Astrocyte (in vitro differentiated cells and primary cell): ENCODE measurements at regions not wholly inside any gene's neighbourhood (a gene's known extent, or its start where the extent isn't known, plus 50 kb on each side); places are given as distances from the start of the nearest gene placed in this dataset.

Experiments
- DNase-seq: peaks from one replicate; pipeline ENCODE4 v3.0.0-alpha.2; 2010; ENCODE audit warnings: low read depth
- FAIRE-seq: peaks from 2 replicates; lab custom pipeline; 2011; peaks lifted over from hg19 to GRCh38; lab: Jason Lieb, UNC
- H2AFZ ChIP-seq: 2 replicates; pipeline ENCODE4 v1.6.0; 2012; ENCODE audit warnings: low read depth, low read length, inconsistent platforms
- H3K27ac ChIP-seq: 2 replicates; pipeline ENCODE4 v1.5.1; 2011; ENCODE audit warnings: low read depth, low read length, inconsistent platforms
- H3K27me3 ChIP-seq: 2 replicates; pipeline ENCODE4 v1.6.0; 2011; ENCODE audit warnings: low read length, inconsistent platforms; ENCODE audit not compliant: insufficient read depth
- H3K36me3 ChIP-seq: 2 replicates; pipeline ENCODE4 v1.5.1; 2011; ENCODE audit warnings: low read length, inconsistent platforms; ENCODE audit not compliant: insufficient read depth
- H3K4me1 ChIP-seq: 2 replicates; pipeline ENCODE4 v1.5.1; 2011; ENCODE audit warnings: low read length, inconsistent platforms; ENCODE audit not compliant: insufficient read depth
- H3K4me2 ChIP-seq: 2 replicates; pipeline ENCODE4 v1.6.0; 2012; ENCODE audit warnings: low read length, inconsistent platforms
- H3K4me3 ChIP-seq: 2 replicates; pipeline ENCODE4 v1.5.1; 2011; ENCODE audit warnings: low read depth, mild to moderate bottlenecking, low read length, inconsistent platforms; ENCODE audit not compliant: insufficient read depth
- H3K79me2 ChIP-seq: 2 replicates; pipeline ENCODE4 v1.6.0; 2012; ENCODE audit warnings: mild to moderate bottlenecking, low read length, inconsistent platforms; ENCODE audit not compliant: insufficient read depth
- H3K9ac ChIP-seq: 2 replicates; pipeline ENCODE4 v1.6.0; 2012; ENCODE audit warnings: mild to moderate bottlenecking, low read length, inconsistent platforms
- H3K9me3 ChIP-seq: 2 replicates; pipeline ENCODE4 v1.5.1; 2012; ENCODE audit warnings: low read depth, mild to moderate bottlenecking, low read length, inconsistent platforms; ENCODE audit not compliant: insufficient read depth
- H4K20me1 ChIP-seq: 2 replicates; pipeline ENCODE4 v1.6.0; 2012; ENCODE audit warnings: low read length, inconsistent platforms; ENCODE audit not compliant: insufficient read depth
- H3K27ac Mint-ChIP-seq: one replicate; pipeline ENCODE4 v1.8.0; 2021; ENCODE audit warnings: mild to moderate bottlenecking, mixed read lengths; ENCODE audit not compliant: unreplicated experiment
- H3K27me3 Mint-ChIP-seq: one replicate; pipeline ENCODE4 v1.8.0; 2021; ENCODE audit warnings: low read depth, mixed read lengths; ENCODE audit not compliant: unreplicated experiment
- H3K36me3 Mint-ChIP-seq: one replicate; pipeline ENCODE4 v1.8.0; 2021; ENCODE audit warnings: low read depth, mixed read lengths; ENCODE audit not compliant: unreplicated experiment
- H3K4me1 Mint-ChIP-seq: one replicate; pipeline ENCODE4 v1.8.0; 2021; ENCODE audit warnings: low read depth, mixed read lengths; ENCODE audit not compliant: unreplicated experiment
- H3K4me3 Mint-ChIP-seq: one replicate; pipeline ENCODE4 v1.8.0; 2021; ENCODE audit warnings: mild to moderate bottlenecking, moderate library complexity, mixed read lengths; ENCODE audit not compliant: unreplicated experiment
- H3K9me3 Mint-ChIP-seq: one replicate; pipeline ENCODE4 v1.8.0; 2021; ENCODE audit warnings: mild to moderate bottlenecking, mixed read lengths; ENCODE audit not compliant: unreplicated experiment
- CTCF ChIP-seq: IDR thresholded peaks from 2 replicates; pipeline ENCODE4 v1.5.1; 2011; ENCODE audit warnings: low read depth, mild to moderate bottlenecking, inconsistent platforms, low read length, moderate library complexity; ENCODE audit not compliant: insufficient read depth
- EZH2 ChIP-seq: IDR thresholded peaks from 2 replicates; pipeline ENCODE4 v1.6.1; 2012; ENCODE audit warnings: mild to moderate bottlenecking, low read length, inconsistent platforms; ENCODE audit not compliant: insufficient read depth

GRCh38 chr16:80372341-80372740 is 168.5 kb upstream of the DYNLRB2 start:
- no peaks in the 10 kb centered on the region for H3K27me3 ChIP-seq
- no peak for FAIRE-seq

GRCh38 chr16:80369138-80369958 is 171.4 kb upstream of the DYNLRB2 start:
- no peaks in the 10 kb centered on the region for H3K4me1 ChIP-seq
- H3K9me3 Mint-ChIP-seq: peaks cover 10% of the 10 kb centered on the region
- H3K4me1 Mint-ChIP-seq: peaks cover 1% of the 10 kb centered on the region
- no peak overlapping the region for H3K27ac ChIP-seq
- H3K27ac Mint-ChIP-seq: no peak overlapping the region
- no peak overlapping the region for H3K4me3 ChIP-seq
- FAIRE-seq (peak; percentile 9), DNase-seq (peak; percentile 41)
- H3K36me3 ChIP-seq: no peaks in the 10 kb centered on the region
- no peaks in the 10 kb centered on the region for H3K27me3 Mint-ChIP-seq
- H3K79me2 ChIP-seq: no peaks in the 10 kb centered on the region
- TF ChIP-seq EZH2 (no peak), CTCF (peak; percentile 78)
- H3K4me2 ChIP-seq: no peak overlapping the region
- no peaks in the 10 kb centered on the region for H3K27me3 ChIP-seq
- peaks cover 2% of the 10 kb centered on the region for H3K36me3 Mint-ChIP-seq
- H3K9ac ChIP-seq: no peak overlapping the region
- no peaks in the 10 kb centered on the region for H4K20me1 ChIP-seq
- H2AFZ ChIP-seq: no peak overlapping the region
- no peaks in the 10 kb centered on the region for H3K9me3 ChIP-seq
- no peak overlapping the region for H3K4me3 Mint-ChIP-seq

More at GRCh38 chr16:80372341-80372740, 168.5 kb upstream of the DYNLRB2 start:
- Histone ChIP-seq H3K9ac (no peak overlapping the region), H3K27ac (no peak overlapping the region), H3K4me3 (no peak overlapping the region), H3K4me2 (peak overlapping the region; percentile 29), H3K36me3 (no peaks in the 10 kb centered on the region), H2AFZ (peak overlapping the region; percentile 10), H4K20me1 (no peaks in the 10 kb centered on the region), H3K9me3 (no peaks in the 10 kb centered on the region), H3K79me2 (no peaks in the 10 kb centered on the region), H3K4me1 (no peaks in the 10 kb centered on the region)
- peaks cover under 1% of the 10 kb centered on the region for H3K27me3 Mint-ChIP-seq
- peaks cover 10% of the 10 kb centered on the region for H3K9me3 Mint-ChIP-seq
- TF ChIP-seq CTCF: no peak
- no peak for TF ChIP-seq EZH2
- DNase-seq: peak; percentile 8
- no peak overlapping the region for H3K4me3 Mint-ChIP-seq
- peaks cover 2% of the 10 kb centered on the region for H3K36me3 Mint-ChIP-seq
- no peak overlapping the region for H3K27ac Mint-ChIP-seq
- no peaks in the 10 kb centered on the region for H3K4me1 Mint-ChIP-seq
